Daoy (cell line): ENCODE measurements at regions not wholly inside any gene's neighbourhood (a gene's known extent, or its start where the extent isn't known, plus 50 kb on each side); places are given as distances from the start of the nearest gene placed in this dataset.
"Not testable (repeated sequence)": the region's sequence is repeated elsewhere in the genome, so short reads cannot be mapped to it uniquely, and the experiment has no call there.

Experiments
- DNase-seq: peaks from one replicate; pipeline ENCODE4 v3.0.0-alpha.2; 2015; ENCODE audit warnings: low read depth

DNA sequence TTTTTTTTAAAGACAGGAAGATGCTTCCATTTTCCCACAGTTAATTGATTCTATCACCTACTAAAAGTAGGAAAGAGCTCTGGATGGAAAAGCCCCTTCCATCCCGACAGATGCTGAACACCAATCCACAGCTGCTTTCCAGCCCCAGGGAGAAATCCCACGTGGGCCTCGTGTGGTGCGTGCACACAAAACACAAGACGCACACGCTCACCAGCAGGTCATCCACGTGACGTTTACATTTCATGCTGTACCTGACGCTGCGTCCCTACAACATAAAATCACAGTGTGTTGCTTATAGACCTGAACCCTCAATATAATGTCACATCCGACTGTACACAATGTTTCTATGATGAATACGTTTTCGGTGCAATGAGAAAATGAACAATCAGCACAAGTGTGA is 50.2 kb upstream of the DACT2 start:
- no peak for DNase-seq

DNA sequence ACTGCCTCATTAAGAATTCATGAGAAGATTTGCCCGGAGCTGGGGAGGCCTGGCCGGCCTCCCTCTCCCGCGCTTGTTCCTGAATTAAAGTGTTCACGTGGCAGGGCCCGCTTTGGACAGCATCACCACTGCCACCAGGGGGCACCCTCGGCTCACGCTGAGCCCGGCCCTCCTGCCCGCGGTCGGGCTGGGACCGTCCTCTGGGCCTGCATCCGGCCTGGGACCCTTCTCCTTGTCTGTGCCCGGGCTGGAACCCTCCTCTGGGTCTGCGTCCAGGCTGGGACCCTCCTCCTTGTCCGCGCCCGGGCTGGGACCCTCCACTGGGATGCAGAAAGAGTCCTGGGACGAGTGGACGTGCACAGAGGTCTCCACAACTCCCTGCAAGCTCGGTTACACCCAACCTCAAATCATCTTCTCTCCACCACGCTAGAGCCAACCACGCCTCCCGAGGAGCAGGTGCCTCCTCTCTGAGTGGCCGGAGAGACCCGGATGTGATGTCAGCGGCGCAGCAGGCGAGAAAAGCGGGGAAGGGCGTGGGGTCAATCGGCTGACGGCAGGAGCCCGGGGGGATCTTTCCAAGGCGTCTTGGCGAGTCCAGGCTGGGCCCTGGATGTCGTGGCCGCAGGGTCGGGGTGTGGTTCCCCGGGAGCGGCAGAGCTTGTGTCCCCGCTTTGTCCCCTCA is 50.9 kb upstream of the DACT2 start:
- peak; percentile 86 for DNase-seq

DNA sequence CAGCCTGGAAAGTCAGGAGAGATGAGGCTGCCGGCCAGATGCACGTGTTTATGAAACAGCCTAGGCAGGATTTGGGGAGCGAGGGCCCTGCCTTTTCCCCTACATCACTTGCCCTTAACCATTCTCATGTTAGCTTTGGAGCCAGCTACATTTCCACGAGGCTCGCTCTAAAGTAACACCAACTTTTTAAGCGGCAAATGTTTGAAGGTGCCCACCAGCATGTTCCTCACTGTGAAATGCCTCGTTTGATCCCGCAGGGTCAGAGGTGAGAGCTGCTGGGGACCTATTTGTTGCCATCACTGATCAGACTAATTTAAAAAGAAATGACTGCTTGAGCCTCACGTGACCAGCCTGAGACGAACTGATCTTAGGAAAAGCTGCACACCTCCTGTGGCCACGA is 51.6 kb upstream of the DACT2 start:
- no peak for DNase-seq

DNA sequence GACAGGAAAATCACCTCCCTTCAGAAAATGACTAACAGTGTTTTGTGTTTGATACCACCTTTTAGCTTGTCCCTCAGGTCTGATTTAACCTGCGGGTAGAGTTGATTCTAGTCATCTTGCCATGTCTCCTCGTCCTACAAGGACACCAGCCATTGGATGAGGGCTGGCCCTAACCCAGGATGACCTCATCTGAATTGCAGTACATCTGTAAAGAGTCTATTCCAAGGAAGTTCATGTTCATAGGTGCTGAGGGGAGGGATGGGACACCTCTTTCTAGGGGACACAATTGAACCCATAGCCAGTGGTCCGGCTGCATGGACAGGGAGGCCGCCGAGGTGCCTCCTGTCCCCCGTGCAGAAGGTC is 52.0 kb upstream of the DACT2 start:
- DNase-seq = no peak

DNA sequence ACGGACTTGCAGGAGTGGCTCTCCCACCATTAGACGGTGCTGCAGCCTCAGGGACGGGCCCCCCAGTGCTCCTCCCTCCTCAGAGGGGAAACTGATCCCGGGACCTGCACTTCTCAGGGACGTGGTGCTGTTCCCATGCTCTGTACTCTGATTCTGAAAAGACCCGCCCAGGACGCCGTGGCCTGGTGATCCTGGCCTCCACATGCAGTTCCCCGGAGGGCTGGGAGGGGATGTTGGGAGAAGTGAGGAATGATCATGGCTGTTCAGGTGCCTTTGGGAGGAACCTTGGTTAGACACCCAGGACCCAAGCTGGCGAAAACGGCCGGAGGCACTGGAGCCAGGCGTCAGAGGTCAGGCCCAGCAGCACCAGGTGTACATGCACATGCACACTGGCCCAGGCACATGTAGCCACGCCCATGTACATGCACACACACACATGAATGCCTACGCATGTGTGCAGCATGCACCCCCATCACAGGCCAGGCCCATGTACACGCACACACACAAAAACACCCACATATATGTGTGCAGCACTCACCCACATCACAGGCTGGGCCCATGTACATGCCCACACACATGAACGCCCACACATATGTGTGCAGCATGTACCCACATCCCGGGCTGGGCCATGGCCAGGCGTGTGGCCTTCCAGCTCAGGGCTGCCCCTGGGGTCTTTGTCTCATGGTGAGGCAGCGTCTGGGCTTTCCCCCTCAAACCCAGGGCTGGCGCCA is 52.6 kb upstream of the DACT2 start:
- DNase-seq = no peak

DNA sequence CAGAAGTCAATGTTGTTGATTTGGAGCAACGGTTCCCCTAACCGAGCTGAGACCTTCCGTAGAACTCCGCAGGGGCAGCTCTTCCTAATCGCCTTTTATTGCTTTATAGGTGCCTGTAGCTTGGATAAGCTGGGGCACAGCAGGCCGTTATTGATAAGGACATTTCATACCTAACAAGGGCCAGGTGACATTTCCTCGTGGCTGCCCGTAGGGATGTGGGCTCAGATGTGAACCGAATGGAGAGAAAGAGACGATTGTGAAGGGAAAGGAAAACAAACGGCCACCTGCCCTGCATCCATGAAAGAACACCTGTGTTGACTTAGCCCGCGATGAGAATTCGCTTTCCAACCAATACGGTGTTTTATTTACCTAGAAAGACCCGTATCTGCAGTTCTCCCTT is 53.3 kb upstream of the DACT2 start:
- DNase-seq = no peak

DNA sequence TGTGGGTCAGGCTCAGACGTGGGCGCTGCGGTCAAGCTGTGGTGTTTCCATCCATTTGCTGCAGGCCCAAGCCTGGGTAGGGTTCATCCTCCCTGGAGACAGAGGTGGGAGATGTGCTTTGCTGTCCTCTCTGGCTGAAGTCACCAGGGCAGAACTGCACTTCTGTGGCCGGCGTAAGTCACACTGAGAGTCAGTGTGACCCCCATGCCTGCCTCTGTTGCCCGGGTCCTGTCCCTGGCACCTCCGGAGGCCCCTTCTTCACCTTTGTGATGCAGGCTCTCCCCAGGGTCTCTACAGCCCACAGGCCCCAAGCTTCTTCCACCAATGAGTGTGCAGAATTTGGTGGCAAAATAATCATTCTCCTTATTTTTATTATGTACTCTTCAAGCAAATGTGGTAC is 53.8 kb upstream of the DACT2 start:
- DNase-seq = no peak

DNA sequence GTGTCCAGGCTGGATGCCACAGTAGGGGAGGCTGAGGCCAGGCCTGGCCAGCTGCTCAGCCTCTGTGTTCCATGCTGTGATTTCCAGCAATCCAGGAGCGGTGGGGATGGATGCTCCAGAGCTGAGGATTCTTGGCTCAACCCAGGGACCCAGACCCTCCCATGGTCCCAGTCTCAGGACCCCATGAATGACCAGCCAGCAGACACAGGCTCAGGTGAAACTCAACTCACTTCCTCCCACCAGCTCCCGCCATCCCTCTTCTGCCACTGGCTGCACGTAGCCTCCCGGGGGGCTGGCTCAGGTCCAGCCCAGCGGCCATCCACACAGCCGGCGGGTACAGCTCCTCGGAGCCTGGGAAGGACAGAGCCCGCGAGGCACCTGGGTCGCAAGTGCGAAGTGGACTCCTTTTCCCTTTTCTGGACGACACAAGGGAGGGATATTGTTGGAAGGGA is 54.5 kb upstream of the DACT2 start:
- no peak for DNase-seq

DNA sequence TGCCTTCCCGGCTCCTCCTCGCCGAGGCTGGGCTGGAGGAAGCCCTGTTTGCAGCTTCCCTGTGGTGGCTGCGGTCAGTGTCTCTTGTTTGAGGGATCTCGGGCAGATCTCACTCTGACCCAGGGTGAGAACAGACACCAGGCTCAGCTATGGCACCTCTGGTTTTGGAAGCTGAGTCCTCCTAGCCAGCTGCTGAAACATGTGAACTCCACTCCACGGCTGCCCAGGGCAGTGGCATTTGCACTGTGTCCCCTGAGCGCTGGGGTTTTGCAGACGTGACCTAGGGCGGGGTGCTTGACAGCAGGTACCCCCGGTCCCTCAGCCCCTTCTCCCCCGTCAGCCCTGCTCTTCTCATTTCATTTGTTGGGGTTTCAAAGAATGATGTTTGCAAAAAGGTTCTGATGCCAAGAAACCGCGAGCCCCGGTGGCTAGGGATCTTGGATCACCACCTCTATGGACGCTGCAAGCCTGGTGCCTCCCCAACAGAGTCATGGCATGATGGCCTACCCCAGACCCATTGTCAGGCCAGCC is 55.0 kb upstream of the DACT2 start:
- no peak for DNase-seq

DNA sequence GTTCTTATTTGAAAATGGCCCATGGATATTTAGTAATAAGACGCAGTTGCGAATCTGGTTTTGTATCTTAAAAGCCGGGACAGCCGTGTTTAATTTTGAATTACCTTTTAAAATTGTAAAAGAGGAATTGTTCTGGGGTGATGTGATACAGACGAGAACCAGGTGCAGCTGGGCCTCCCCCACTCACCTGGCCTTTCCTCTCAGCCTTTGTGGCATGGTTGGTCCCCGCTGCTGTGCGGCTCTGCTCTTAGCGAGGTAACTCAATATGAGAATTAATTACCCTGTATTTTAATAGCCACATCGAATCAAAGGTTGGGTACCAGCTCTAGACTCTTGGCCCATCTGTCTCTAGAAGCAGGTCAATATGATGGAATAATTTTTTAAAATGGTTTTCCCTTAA is 56.5 kb upstream of the DACT2 start:
- DNase-seq = no peak

DNA sequence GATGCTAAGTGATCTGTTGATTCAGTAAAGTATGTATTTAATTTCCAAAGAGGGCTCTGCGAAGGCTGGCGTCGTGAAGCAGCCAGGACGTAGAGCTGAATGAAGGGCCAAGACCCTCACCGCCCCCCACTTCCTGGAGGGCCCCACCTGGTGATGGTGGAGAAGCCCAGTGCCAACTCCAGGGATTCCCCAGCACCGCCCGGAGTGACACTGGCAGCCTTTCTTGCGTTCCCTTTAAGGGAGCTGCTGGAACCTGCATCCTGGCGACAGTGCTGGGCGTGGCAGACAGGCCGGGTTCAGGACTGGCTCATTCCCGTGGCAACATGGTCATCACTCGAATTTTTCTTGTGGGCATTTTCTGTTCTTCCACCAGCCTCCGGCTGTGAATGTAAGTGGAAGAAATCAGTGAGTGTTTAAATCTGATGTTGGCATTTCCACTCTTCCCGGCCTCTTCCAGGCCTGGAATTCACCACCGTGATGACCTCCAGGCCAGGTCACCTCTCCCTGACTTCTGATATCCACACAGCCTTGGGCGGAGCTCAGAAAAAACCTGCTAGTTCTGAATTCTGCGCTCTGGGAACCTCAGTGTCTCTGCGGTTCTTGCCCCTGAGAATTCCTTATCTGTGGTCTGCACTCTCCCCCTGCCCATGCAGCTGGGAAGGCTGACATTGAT is 57.4 kb upstream of the DACT2 start:
- no peak for DNase-seq

DNA sequence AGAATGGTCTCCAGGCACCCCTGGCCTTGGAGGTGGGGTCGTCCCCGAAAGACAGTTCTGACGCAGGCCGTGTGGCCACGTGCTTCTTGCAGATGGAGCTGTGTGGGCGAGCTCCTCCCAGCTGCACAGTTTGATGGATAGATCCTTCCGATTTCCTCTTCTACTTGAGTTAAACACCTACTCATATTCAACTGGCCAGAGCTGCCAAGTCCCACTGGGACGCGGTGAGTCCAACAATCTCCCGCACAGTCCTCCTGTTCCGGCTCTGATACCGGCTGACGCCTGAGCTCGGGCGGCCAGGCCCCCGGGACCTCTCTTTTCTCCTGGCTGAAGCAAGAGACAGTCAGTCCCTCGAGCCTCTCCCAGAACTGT is 57.9 kb upstream of the DACT2 start:
- DNase-seq = no peak

DNA sequence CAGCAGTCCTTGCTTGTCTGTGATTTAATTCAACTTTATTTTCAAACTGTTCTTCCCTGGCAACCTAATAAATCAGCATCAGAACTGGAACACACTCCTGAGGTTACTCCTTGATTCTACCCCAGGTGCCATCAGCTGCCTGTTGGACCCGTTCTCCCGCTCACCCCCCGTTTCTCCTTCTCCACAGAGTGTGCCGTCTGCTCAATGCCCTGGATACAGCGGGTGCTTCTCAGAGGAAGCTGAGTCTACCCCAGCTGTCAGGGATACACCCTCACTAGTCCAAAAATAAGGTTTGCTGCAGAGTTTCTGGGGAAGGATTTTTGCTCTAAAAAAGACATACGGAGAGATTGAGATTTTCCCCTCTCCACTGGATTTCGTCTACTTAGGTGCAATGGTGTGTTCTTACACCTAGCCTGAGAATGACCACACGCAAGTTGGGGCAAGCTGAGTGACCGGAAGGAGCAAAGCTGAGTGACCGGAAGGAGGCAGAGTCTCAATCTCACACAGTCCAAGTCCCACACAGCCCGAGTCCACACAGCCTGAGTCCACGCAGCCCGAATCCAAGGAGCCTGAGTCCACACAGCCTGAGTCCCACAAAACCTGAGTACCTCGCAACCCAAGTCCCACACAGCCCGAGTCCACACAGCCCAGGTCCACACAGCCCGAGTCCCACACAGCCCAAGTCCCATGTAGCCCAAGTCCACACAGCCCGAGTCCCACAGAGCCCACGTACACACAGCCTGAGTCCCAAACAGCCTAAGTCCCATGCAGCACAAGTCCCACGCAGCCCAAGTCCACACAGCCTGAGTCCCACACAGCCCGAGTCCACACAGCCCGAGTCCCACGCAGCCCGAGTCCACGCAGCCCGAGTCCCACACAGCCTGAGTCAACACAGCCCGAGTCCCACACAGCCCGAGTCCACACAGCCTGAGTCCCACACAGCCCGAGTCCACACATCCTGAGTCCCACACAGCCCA is 58.6 kb upstream of the DACT2 start:
- DNase-seq = no peak

DNA sequence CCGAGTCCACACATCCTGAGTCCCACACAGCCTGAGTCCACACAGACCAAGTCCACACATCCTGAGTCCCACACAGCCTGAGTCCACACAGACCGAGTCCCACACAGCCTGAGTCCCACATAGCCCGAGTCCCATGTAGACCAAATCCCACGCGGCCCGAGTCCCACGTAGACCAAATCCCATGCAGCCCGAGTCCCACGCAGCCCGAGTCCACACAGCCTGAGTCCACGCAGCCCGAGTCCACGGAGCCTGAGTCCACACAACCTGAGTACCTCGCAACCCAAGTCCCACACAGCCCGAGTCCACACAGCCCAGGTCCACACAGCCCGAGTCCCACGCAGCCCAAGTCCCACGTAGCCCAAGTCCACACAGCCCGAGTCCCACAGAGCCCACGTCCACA is 60.0 kb upstream of the DACT2 start:
- not testable (repeated sequence) for DNase-seq

DNA sequence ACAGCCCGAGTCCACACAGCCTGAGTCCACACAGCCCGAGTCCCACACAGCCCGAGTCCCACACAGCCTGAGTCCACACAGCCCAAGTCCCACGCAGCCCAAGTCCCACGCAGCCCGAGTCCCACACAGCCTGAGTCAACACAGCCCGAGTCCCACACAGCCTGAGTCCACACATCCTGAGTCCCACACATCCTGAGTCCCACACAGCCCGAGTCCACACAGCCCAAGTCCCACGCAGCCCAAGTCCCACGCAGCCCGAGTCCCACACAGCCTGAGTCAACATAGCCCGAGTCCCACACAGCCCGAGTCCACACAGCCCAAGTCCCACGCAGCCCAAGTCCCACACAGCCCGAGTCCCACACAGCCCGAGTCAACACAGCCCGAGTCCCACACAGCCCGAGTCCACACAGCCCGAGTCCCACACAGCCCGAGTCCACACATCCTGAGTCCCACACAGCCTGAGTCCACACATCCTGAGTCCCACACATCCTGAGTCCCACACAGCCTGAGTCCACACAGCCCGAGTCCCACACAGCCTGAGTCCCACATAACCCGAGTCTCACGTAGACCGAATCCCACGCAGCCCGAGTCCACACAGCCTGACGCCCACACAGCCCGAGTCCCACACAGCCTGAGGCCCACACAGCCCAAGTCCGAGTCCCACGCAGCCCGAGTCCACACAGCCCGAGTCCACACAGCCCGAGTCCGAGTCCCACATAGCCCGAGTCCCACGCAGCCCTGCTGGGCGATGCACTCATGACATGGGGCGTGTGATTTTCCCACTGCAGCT is 60.6 kb upstream of the SMOC2 start:
- DNase-seq = not testable (repeated sequence)

DNA sequence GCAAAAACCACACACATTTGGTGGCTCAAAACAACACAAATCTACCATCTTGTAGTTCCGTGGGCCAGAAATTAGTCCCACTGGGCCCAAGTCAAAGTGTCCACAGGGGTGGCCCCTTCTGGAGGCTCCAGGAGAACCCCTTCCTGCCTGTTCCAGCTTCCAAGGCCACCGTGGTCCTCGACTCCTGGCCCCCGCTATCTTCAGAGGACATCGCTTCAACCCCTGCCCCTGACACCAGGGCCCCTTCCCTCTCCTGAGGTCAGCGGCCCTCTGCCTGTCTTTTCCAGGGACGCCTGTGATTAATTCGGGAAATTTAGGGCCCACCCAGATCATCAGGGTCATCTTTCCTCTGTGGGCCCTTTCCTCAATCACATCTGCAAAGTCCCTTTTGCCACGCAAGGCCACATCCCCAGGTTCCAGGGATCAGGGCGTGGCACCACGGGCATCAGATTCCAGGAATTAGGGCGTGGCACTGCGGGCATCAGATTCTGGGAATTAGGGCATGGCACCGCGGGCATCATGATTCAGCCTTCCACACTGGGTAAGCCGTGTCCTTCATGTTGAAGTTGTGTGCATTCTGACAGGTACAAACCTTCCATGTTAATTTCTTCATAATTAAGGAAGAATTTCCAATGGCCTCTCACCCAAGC is 59.9 kb upstream of the SMOC2 start:
- no peak for DNase-seq

DNA sequence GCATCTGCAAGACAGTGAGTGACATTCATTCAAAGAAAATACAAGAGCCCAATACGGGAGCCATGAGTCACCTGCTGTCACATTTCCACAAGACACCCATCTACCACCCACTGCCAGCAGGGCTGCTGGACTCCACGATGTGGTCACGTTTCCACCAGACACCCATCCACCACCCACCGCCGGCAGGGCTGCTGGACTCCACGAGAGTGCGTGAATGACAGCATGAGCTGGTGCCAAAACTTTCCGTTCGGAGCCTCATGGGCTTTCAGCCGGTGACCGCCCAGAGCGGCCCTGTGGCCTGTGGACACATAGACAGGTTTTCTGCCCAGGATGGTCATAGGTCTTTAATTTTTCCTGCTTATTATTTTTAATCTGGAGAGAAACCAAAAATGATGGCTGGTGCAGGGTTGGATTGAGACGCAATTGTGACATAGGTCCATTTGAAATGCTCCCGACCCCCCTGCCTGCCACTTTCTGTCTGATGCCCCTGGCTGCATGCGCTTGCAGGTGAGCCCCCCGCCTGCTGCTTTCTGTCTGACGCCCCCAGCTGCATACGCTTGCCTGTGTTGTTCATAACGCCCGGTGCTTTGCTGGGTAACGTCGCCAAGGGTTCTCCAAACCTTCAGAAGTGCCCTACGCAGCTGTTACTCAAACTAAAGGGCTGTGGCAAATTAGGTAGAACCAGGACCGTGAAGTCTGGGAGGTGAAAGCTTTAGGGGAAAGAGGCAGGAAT is 59.1 kb upstream of the SMOC2 start:
- DNase-seq = no peak

DNA sequence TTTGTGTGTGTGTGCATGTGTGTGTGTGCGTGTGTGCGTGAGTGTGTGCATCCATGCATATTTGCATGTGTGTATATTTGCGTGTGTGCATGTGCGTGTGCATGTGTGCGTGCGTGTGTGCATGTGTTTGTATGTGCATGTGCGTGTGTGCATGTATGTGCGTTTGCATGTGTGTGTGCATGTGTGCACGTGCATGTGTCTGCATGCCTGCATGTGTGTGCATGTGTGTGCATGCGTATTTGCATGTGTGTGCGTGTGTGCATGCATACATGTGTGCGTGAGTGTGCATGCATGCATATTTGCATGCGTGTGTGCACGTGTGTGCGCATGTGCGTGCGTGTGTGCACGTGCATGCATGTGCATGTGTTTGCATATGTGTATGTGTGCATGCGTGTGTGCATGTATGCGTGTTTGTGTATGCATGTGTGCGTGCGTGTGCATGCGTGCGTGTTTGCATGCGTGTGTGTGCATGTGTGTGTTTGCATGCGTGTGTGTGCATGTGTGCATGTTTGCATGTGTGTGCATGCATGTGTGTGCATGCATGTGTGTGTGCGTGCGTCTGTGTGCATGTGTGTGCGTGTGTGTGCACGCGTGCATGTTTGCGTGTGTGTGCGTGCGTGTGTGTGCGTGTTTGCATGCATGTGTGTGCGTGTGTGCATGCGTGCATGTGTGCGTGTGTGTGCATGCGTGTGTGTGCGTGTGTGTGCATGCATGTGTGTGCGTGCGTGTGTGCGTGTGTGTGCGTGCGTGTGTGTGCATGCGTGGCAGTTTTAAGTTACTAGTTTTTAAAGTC is 57.7 kb upstream of the SMOC2 start:
- DNase-seq = no peak
